ENCODE measurements at regions not wholly inside any gene's neighbourhood (a gene's known extent, or its start where the extent isn't known, plus 50 kb on each side); places are given as distances from the start of the nearest gene placed in this dataset.

- no peak for TF ChIP-seq POLR2AphosphoS5 (IDR thresholded peaks at IDR 0.05; ENCODE audit: control insufficient read depth, insufficient read depth, low read depth, low read length)
- TF ChIP-seq, protein P1, sequence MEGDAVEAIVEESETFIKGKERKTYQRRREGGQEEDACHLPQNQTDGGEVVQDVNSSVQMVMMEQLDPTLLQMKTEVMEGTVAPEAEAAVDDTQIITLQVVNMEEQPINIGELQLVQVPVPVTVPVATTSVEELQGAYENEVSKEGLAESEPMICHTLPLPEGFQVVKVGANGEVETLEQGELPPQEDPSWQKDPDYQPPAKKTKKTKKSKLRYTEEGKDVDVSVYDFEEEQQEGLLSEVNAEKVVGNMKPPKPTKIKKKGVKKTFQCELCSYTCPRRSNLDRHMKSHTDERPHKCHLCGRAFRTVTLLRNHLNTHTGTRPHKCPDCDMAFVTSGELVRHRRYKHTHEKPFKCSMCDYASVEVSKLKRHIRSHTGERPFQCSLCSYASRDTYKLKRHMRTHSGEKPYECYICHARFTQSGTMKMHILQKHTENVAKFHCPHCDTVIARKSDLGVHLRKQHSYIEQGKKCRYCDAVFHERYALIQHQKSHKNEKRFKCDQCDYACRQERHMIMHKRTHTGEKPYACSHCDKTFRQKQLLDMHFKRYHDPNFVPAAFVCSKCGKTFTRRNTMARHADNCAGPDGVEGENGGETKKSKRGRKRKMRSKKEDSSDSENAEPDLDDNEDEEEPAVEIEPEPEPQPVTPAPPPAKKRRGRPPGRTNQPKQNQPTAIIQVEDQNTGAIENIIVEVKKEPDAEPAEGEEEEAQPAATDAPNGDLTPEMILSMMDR (IDR thresholded peaks at IDR 0.05 in 2 of 3, conservative IDR thresholded peaks at IDR 0.05 in 1 of 3; ENCODE audit: insufficient read depth in 2 of 3, low read depth in 1 of 3, low read length in 3 of 3) = no peak
- TF ChIP-seq NR1H2 (CRISPR knock-in tag; IDR thresholded peaks at IDR 0.05) = no peak
- no peak for TF ChIP-seq EZH2 (IDR thresholded peaks at IDR 0.05; ENCODE audit: borderline replicate concordance, low read depth, low read length)
- no peak for TF ChIP-seq NRF1 (conservative IDR thresholded peaks at IDR 0.05 in 1 of 2, IDR thresholded peaks at IDR 0.05 in 1 of 2)
- no peak for TF ChIP-seq ZNF311 (CRISPR knock-in tag; IDR thresholded peaks at IDR 0.05)
- no peak for TF ChIP-seq SNAPC5 (CRISPR knock-in tag; IDR thresholded peaks at IDR 0.05)
- TF ChIP-seq NR3C1 (CRISPR knock-in tag; IDR thresholded peaks at IDR 0.05) = no peak
- TF ChIP-seq PTBP1 (IDR thresholded peaks at IDR 0.05; ENCODE audit: low read depth, low read length) = no peak
Measured at GRCh38 chr1:182251561-182251960, 140.0 kb downstream of the GLUL start.

Data from K562 (cell line).